Endothelial cell of hepatic sinusoid (primary cell): ENCODE measurements at regions not wholly inside any gene's neighbourhood (a gene's known extent, or its start where the extent isn't known, plus 50 kb on each side); places are given as distances from the start of the nearest gene placed in this dataset.
"Not testable (repeated sequence)": the region's sequence is repeated elsewhere in the genome, so short reads cannot be mapped to it uniquely, and the experiment has no call there.

Experiments
- in situ Hi-C: cut with HindIII; loops from 2 replicates; pipeline ENCODE4 v1.10.0; 2017; ENCODE audit warnings: low sequenced_read_pairs

DNA sequence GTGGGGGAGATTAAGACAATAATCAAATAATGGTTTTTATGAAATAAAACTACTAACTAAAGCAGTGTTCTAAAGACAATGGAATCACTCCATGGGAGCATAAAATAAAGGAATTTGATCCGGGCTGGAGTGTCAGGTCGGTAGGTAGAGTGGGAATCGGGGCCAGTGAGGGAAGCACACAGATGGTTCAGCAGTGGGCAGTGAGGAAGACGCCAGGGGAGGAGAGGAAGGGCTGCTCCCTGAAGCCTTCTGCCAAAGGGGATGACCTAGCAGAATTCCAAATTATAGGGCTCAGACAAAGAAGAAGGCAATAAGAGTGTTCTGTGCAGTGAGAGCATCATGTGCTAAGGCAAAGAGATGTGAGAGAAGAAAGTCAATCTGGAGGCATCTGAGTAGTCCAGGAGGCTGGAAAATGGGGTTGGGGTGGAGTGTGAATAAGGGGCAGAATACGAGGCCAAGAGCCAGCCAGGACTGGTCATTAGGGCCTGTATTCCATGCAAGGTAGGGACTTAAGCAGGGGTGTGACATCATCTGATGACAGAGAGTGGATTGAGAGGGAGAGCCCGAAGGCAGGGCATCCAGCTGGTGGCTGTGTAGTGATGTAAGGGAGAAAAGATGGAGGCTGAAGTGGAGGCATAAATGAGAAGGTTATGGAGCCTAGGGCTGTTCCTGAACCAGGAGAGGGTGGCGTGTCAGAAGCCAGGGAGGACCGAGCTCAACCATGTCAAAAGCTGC is 137.6 kb downstream of the COPRS start:
- in situ Hi-C loops = no loop called here

DNA sequence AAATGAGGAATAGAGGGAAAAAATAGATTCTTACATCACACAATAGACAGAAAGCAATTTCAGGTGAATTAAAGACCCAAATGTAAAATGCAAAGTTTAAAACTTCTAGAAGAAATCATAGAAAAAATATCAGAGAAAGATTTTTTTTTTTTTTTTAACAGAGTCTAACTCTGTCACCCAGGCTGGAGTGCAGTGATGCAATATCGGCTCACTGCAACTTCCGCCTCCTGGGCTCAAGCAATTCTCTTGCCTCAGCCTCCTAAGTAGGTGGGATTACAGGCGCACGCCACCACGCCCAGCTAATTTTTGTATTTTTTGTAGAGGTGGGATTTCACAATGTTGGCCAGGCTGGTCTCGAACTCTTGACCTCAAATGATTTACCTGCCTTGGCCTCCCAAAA is 141.8 kb downstream of the COPRS start:
- in situ Hi-C loops = not testable (repeated sequence)

DNA sequence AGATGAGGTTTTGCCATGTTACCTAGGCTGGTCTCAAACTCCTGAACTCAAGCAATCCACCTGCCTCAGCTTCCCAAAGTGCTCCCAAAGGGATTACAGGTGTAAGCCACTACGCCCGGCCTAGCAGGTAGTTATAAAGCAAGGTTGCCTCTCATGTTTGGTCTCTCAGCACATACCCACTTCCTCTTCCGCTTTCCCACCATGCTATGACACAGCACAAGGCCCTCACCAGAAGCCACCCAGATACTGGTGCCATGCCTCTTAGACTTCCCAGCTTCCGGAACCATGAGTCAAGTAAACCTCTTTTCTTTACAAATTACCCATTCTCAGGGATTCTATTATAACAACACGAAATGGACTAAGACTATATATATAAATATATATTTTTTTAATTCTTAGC is 143.6 kb downstream of the COPRS start:
- in situ Hi-C loops = no loop called here

DNA sequence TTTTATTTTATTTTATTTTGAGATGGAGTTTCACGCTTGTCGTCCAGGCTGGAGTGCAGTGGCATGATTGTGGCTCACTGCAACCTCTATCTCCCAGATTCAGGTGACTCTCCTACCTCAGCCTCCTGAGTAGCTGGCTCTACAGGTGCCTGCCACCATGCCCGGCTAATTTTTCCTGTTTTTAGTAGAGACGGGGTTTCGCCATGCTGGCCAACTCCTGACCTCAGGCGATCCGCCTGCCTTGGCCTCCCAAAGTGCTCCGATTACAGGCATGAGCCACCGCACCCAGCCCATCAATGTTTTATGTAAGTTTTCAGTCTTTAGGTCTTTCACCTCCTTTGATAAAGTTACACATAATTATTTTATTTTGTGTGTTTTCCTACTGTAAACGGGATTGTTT is 154.6 kb downstream of the COPRS start:
- in situ Hi-C loops = no loop called here

GRCh38 chr17:31702041-31702440 is 157.0 kb downstream of the COPRS start:
- in situ Hi-C loops = no loop called here

DNA sequence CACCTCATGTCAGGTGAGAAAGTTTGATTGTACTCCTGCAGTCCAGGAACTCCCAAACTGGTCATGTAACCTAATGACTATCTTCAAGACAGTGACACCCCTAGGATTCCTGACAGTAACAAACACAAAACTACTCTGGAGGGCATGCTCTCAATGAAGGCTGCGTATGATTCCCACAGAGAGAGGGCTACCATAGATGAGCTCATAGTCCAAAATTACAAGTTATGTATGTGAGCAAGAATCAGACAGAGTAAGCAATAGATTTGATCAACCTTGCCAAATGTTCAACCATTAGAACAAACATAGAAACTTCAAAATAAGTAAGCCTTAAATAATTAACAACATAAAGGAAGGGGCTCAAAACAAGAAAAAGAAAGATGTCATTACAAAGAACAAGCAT is 158.1 kb downstream of the COPRS start:
- in situ Hi-C loops = no loop called here

DNA sequence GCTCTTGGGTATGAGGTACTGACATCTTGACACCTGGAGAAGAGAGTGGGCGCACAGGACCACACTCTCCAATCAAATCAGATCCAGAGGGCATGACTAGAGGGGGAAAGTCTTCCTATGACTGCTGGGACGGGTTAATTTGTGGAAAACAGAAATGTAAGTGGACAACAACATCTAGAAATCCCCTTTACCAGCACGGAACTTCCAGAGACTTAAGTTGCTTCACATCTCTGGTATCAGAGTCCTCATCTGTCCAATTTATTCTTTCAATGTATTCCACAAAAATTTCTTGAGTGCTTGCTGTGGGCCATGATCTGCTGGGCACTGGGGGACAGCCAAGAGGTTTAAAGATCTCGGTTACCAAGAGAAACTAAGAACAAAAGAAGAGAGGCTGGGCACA is 159.2 kb downstream of the COPRS start:
- in situ Hi-C loops = loop anchor here (10.0 to 25.0 kb wide), 2 partner anchors 65 to 112 kb away; no protein-coding TSS in a partner anchor

DNA sequence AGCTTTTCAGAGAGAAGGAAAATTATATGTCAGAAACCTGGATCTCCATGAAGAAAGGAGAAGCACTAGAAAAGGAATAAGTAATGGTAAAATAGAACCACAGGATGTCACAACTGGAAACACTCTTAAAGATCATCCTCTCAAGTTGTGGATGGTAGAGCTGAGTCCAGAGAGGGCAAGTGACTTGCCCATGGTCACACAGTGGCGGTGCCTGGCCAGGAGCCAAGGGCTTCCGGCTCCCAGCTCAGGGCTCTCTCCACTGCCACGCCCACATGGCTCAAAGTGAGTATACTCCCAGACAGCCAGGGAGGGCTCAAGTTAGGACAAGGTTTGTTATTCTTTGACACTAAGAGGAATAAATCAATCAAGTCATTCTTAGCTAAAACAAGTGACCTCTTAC is 159.8 kb downstream of the COPRS start:
- in situ Hi-C loops = loop anchor here (10.0 to 25.0 kb wide), 2 partner anchors 64 to 113 kb away; no protein-coding TSS in a partner anchor

DNA sequence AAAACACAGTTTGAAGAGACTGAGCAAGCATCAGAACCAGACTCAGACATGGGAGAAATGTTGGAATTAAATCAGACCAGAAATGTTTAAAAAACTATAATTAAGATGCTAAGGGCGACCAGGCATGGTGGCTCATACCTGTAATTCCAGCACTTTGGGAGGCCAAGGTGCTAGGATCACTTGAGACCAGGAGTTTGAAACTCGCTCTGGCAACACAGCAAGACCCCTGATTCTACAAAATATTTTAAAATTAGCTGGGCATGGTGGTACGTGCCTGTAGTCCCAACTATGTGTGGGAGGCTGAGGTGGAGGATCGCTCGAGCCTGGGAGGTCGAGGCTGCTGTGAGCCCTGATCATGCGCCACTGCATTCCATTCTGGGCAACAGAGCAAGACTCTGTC is 160.3 kb downstream of the COPRS start:
- in situ Hi-C loops = loop anchor here (10.0 to 25.0 kb wide), 2 partner anchors 64 to 114 kb away; no protein-coding TSS in a partner anchor

- in situ Hi-C loops = loop anchor here (10.0 to 25.0 kb wide), 2 partner anchors 63 to 114 kb away; no protein-coding TSS in a partner anchor
Measured at GRCh38 chr17:31697838-31698237, 161.2 kb downstream of the COPRS start.

DNA sequence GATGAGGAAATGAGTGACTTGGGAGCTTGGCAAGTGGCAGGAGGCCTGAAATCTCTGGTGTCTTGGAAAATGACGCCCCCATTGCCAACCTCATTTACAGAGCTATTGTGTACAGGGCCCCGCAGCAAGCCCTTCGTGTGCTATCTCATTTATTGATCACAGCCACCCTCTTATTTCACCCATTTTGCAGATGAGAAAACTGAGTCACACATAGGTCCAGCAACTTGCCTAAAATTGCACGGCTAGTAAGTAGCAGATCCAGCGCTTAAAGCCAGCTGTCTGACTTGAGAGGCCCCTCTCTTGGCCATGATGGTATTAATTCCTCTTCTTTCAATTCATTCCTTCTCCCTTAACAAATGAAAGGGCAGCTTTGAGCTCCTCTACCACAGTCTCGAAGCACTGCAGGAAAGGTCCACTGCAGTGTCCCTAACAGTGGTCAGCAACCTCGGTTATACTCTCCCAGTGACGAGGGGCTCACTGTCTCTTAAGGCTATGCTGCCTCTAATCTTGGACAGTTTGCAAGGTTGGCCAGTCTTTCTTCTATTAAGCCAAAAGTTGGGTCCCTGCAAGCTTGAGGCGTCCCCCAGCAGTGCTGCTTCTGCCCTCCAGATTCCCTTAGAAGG is 162.2 kb downstream of the COPRS start:
- in situ Hi-C loops = loop anchor here (10.0 to 25.0 kb wide), 2 partner anchors 62 to 115 kb away; no protein-coding TSS in a partner anchor

DNA sequence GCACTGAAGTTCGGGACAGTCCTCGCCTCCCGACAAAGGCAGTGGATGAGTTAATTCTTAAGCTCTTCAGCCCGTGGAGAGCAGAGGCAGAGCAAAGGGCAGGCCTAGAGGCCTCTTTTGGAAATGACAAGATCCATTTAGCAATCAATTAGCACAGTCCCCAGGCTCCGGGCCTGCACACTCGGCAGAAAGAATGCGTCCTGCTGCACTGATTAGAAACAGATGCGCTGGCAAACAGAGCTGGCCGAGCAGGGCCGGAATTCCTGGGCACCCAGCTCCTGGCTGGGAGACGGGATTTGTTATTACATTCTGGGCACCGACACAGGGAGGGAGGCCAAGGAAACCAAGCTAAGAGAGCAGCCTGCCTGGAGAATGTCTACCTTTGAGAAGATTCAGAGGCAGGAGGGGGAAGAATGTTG is 162.9 kb downstream of the COPRS start:
- in situ Hi-C loops = loop anchor here (10.0 to 25.0 kb wide), 2 partner anchors 61 to 116 kb away; no protein-coding TSS in a partner anchor

DNA sequence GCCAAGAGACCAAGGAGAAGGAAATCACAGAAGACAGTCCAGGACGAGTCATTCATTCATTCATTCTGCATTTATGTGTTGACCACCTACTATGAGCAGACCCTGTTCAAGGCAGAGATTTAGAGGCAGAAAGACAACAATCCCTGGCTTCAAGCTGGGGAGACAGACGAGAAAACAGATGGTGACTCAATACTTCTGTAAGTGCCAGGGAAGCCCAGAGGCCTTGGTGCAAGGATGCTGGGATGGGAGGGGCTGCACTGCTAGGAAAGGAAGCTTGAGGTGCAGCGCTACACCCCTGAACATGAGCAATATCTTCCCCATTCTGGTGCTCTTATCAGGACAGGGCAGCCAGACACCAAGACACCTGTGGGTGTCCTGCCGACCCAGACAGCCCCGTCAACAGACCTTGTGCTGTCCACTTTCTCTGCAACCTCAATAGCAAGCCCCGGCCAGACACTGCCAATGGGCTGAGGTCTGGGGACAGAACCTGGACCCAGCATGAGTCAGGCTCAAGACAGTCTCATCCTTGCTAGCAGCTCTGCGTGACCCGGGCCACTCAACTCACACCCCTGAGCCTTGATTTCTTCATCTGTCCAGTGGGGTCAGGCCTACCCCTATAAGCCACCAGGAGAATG is 163.5 kb downstream of the COPRS start:
- in situ Hi-C loops = loop anchor here (10.0 to 25.0 kb wide), 2 partner anchors 61 to 117 kb away; no protein-coding TSS in a partner anchor

- in situ Hi-C loops = loop anchor here (10.0 to 25.0 kb wide), 2 partner anchors 59 to 119 kb away; no protein-coding TSS in a partner anchor
Measured at GRCh38 chr17:31693433-31694220, 165.4 kb downstream of the COPRS start.

DNA sequence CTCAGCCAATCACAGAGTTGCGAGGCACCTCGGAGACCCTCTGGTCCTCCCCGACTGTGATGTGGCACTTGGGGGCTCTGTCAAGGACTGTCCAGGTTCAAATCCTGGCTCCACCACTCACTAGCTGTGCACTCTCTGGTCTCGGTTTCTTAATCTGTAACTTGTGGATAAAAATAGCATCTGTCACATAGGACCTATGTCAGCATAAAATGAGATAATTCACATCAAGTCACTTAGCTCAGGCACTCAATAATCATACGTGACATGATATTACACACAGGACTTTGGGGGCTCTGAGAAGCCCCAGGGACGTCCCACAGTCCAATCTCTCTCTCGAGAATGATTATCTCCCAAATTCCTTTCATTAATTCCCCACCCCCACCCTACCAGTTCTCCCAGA is 166.4 kb downstream of the COPRS start:
- in situ Hi-C loops = loop anchor here (10.0 to 25.0 kb wide), 2 partner anchors 58 to 120 kb away; no protein-coding TSS in a partner anchor

DNA sequence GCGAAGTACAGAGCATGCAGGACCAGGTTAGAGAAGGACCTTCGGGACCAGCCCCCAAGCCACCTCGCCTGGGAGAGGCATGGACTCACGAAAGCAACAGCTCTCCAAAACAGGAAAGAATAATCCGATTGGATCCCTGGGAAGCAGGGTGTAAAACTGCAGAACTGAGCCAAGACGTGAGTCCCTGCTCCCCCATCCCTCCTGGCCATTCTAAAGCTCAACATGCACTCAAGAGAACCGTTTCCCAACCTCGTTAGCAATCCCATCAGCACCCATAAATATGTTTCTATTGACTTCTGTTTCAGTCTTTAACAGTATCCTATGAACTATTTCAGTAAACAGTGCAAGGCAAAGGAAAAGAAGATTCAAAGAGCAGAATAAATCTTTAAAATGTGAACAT is 167.0 kb downstream of the COPRS start:
- in situ Hi-C loops = loop anchor here (10.0 to 25.0 kb wide), 2 partner anchors 57 to 120 kb away; no protein-coding TSS in a partner anchor

DNA sequence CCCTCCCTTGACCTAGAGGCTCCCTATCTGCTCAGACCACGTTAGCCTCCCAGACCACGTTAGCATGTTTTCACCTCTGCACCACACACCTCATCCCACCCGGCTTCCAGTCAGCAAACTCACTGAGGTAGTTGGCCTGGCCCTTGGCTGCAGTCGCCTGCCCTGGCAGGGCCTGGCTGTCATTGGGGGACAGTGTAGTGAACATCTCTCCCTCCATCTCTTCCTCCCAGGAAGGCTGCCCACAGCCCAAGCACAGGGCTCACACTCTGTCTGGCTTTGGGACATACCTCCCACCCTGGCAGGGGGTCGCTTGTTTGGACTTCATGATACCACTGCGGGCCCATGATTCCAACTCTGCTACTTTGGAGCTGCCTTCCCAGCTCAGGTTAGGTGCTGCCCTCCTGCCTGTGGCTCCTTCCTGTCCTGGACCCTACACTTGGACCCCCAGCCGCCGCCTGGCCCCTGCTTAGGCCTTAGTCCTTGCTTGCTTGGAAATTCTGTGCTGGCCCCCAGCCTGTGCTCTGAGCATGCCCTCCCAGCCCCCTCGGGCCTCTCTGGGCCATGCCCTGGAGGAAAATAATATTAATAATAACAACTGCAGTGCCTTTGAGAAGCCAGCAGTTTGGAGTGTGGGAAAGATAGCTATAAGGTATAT is 167.7 kb downstream of the COPRS start:
- in situ Hi-C loops = loop anchor here (10.0 to 25.0 kb wide), 2 partner anchors 57 to 121 kb away; no protein-coding TSS in a partner anchor

GRCh38 chr17:31690151-31690551 is 168.9 kb downstream of the COPRS start:
- in situ Hi-C loops = loop anchor here (10.0 to 25.0 kb wide), 2 partner anchors 55 to 122 kb away; no protein-coding TSS in a partner anchor

DNA sequence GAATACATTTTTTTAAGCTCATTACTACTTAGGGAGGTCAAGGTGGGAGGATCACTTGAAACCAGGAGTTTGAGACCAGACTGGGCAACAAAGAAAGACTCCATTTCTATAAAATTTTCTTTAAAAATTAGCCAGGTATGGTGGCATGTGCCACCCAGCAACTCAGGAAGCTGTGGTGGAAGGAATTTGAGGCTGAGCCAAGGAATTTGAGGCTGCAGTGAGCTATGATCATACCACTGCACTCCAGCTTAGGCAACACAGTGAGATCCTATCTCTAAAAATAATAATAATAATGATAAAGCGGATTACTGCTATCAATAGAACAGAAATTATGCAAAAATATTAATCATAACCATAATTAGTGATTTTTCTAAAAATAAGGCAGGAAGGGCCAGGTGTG is 170.3 kb downstream of the COPRS start:
- in situ Hi-C loops = loop anchor here (25.0 kb wide), 1 partner anchor 124 kb away; no protein-coding TSS in a partner anchor
